Testis (tissue), 2 donors: ENCODE measurements at regions not wholly inside any gene's neighbourhood (a gene's known extent, or its start where the extent isn't known, plus 50 kb on each side); places are given as distances from the start of the nearest gene placed in this dataset.
A peak's percentile ranks its signal among the peaks of the same experiment; 100 is the strongest.

ENCODE experiments used
- DNase-seq: peaks from one replicate; pipeline ENCODE4 v3.0.0-alpha.2; 2019
- H3K27ac ChIP-seq, 2 donors: fragments of 200-600 bp; sonication (generic); one replicate each; pipeline ENCODE4 v1.5.1; 2019
- H3K27me3 ChIP-seq: fragments of 200-600 bp; sonication (generic); one replicate; pipeline ENCODE4 v1.5.1; 2019
- H3K36me3 ChIP-seq: fragments of 200-600 bp; sonication (generic); one replicate; pipeline ENCODE4 v1.5.1; 2017; ENCODE audit warnings: low read depth; ENCODE audit errors: missing control alignments
- H3K4me1 ChIP-seq: fragments of 200-600 bp; sonication (generic); one replicate; pipeline ENCODE4 v1.5.1; 2019
- H3K4me3 ChIP-seq, 2 donors: fragments of 200-600 bp; sonication (generic); one replicate each; pipeline ENCODE4 v1.5.1; 2017 to 2019
- H3K9me3 ChIP-seq: fragments of 200-600 bp; sonication (generic); one replicate; pipeline ENCODE4 v1.5.1; 2017
- CTCF ChIP-seq, 3 experiments: fragments of 450-650 bp in 2 of 3; fragments of 200-600 bp in 1 of 3; sonication (generic) in 1 of 3; IDR thresholded peaks; one replicate each; pipeline ENCODE4 v1.5.1; 2016 to 2019; ENCODE audit warnings: antibody characterized with exemption in 3 of 3, mild to moderate bottlenecking in 2 of 3, moderate library complexity in 1 of 3
- POLR2A ChIP-seq: fragments of 450-650 bp; IDR thresholded peaks from one replicate; pipeline ENCODE4 v1.6.1; 2017; ENCODE audit warnings: antibody characterized with exemption, mild to moderate bottlenecking, moderate library complexity
- WGBS, 2 donors: methylation state at CpG; one replicate each; pipeline ENCODE4 v1.1.5; 2018; 5-methylcytosine and 5-hydroxymethylcytosine counted together
- intact Hi-C: fragments of 100-400 bp; cut with DNase I; formaldehyde crosslinking; loops from one replicate; pipeline ENCODE4 v1.15.1; 2023; ENCODE audit warnings: low total_unique reads

GRCh38 chr5:57568136-57568535, 85.5 kb upstream of the ACTBL2 start:
- H3K4me3 ChIP-seq = no peak overlapping the region
- H3K36me3 ChIP-seq = no peaks in the 10 kb centered on the region
- H3K4me1 ChIP-seq = no peaks in the 10 kb centered on the region
- DNase-seq = no peak
- no peaks in the 10 kb centered on the region for H3K9me3 ChIP-seq
- H3K27ac ChIP-seq = no peak overlapping the region
- 86 to 95% methylated on average over 3 of the region's 3 CpGs for WGBS, 2 donors
- intact Hi-C loops = no loop called here
- H3K27me3 ChIP-seq = no peaks in the 10 kb centered on the region
- TF ChIP-seq POLR2A (no peak), CTCF (IDR thresholded peaks at IDR 0.05) (no peak)

- no peak overlapping the region for H3K27ac ChIP-seq
- no peaks in the 10 kb centered on the region for H3K4me1 ChIP-seq
- 66 to 72% methylated on average over 5 of the region's 5 CpGs for WGBS, 2 donors
- no peaks in the 10 kb centered on the region for H3K9me3 ChIP-seq
- no peak overlapping the region for H3K4me3 ChIP-seq
- no peaks in the 10 kb centered on the region for H3K36me3 ChIP-seq
- DNase-seq = no peak
- intact Hi-C loops = no loop called here
- TF ChIP-seq CTCF (IDR thresholded peaks at IDR 0.05) (no peak), POLR2A (no peak)
- no peaks in the 10 kb centered on the region for H3K27me3 ChIP-seq
Measured at GRCh38 chr5:57566914-57567313, 84.3 kb upstream of the ACTBL2 start.

GRCh38 chr5:57561231-57561842, 78.7 kb upstream of the ACTBL2 start:
- WGBS, 2 donors = 35 to 44% methylated on average over 3 of the region's 3 CpGs
- DNase-seq = peak; percentile 24
- H3K27ac ChIP-seq = no peak overlapping the region

GRCh38 chr5:57559110-57559635, 76.6 kb upstream of the ACTBL2 start:
- H3K27me3 ChIP-seq = no peaks in the 10 kb centered on the region
- no peaks in the 10 kb centered on the region for H3K4me1 ChIP-seq
- H3K27ac ChIP-seq = no peak overlapping the region
- intact Hi-C loops = no loop called here
- H3K9me3 ChIP-seq = no peaks in the 10 kb centered on the region
- no peaks in the 10 kb centered on the region for H3K36me3 ChIP-seq
- TF ChIP-seq POLR2A = no peak
- TF ChIP-seq CTCF (IDR thresholded peaks at IDR 0.05) = no peak
- no peak overlapping the region for H3K4me3 ChIP-seq
- 95 to 96% methylated on average over 3 of the region's 3 CpGs for WGBS, 2 donors
- no peak for DNase-seq

More at GRCh38 chr5:57561231-57561842, 78.7 kb upstream of the ACTBL2 start:
- TF ChIP-seq POLR2A = no peak
- TF ChIP-seq CTCF (IDR thresholded peaks at IDR 0.05) = no peak
- no peak overlapping the region for H3K4me3 ChIP-seq
- H3K27me3 ChIP-seq = no peaks in the 10 kb centered on the region
- intact Hi-C loops = no loop called here
- no peaks in the 10 kb centered on the region for H3K4me1 ChIP-seq
- no peaks in the 10 kb centered on the region for H3K36me3 ChIP-seq
- no peaks in the 10 kb centered on the region for H3K9me3 ChIP-seq

- no peaks in the 10 kb centered on the region for H3K4me1 ChIP-seq
- no peaks in the 10 kb centered on the region for H3K36me3 ChIP-seq
- WGBS, 2 donors = 72 to 77% methylated on average over 3 of the region's 3 CpGs
- no peak overlapping the region for H3K27ac ChIP-seq
- no peaks in the 10 kb centered on the region for H3K9me3 ChIP-seq
- no peak overlapping the region for H3K4me3 ChIP-seq
- no peak for DNase-seq
- intact Hi-C loops = no loop called here
- no peaks in the 10 kb centered on the region for H3K27me3 ChIP-seq
- TF ChIP-seq POLR2A = no peak
- TF ChIP-seq CTCF (IDR thresholded peaks at IDR 0.05) = no peak
Measured at GRCh38 chr5:57552033-57552432, 69.4 kb upstream of the ACTBL2 start.
